ENCODE measurements at regions not wholly inside any gene's neighbourhood (a gene's known extent, or its start where the extent isn't known, plus 50 kb on each side); places are given as distances from the start of the nearest gene placed in this dataset.

DNA sequence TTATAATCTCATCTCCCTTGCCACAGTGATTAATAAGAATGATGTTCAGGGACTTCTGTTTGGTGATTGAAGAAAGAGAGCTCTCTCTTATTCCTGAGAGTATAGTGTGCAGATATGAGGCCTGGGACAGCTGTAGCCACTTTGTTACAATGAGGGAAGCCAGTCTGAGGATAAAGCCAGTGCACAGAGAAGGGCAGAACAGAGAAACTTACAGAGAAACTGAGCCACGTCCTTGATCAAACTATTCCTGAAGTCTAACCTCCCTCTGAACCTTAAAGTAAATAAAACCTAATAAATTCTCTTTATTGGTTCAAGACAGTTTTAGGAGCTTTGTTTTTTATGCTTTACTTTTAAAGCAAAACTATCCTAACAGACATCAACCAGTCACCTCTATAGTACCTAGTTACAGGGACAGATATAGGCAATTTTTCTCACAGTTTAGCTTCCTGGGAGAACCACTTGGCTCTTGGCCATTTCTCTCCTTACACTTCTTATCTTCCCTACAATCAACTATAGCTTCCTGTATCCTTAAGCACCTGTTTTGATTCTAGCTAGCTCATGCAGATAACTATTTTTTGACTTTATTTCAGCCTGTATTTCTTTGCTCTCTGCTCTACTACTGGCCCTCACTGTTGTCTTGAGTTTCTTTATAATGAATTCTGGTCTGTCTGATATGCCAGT is 284.4 kb downstream of the SHQ1 start:
- Histone ChIP-seq H2AK9ac (replicated peaks; ENCODE audit: low read depth, low read length, poor library complexity) (no peak overlapping the region), H2BK5ac (ENCODE audit: low read depth, low read length, poor library complexity, severe bottlenecking) (no peak overlapping the region), H3K36me3 (ENCODE audit: control insufficient read depth, insufficient read depth, low read length) (no peaks in the 10 kb centered on the region), H3K56ac (ENCODE audit: extremely low read depth, insufficient read depth, low read length) (no peak overlapping the region), H3K4me2 (ENCODE audit: low read depth, low read length) (no peak overlapping the region), H3K4me1 (ENCODE audit: control insufficient read depth, insufficient read depth, low read length) (no peaks in the 10 kb centered on the region), H3K27ac (ENCODE audit: insufficient read depth, low read length) (no peak overlapping the region), H2BK120ac (ENCODE audit: low read depth, low read length) (no peak overlapping the region), H2BK20ac (ENCODE audit: low read depth, low read length) (no peak overlapping the region), H4K8ac (ENCODE audit: low read depth in 2 of 2, low read length in 2 of 2) (no peak overlapping the region), H3K27me3 (ENCODE audit: control insufficient read depth, insufficient read depth, low read length) (no peaks in the 10 kb centered on the region; the same call in none of the 2 replicates), H2AK5ac (ENCODE audit: low read depth, low read length) (no peak overlapping the region), H3K9me3 (ENCODE audit: control insufficient read depth, insufficient read depth, low read length) (peaks cover 3% of the 10 kb centered on the region), H3K9ac (ENCODE audit: low read depth, low read length) (no peak overlapping the region), H4K20me1 (ENCODE audit: insufficient read depth, low read length) (no peaks in the 10 kb centered on the region), H4K91ac (ENCODE audit: insufficient read depth, low read depth, low read length) (no peak overlapping the region), H2BK15ac (ENCODE audit: low read depth, low read length) (no peak overlapping the region), H3K79me1 (ENCODE audit: low read depth in 1 of 2, low read length in 2 of 2) (no peaks in the 10 kb centered on the region), H3K9me1 (ENCODE audit: insufficient read depth, low read length) (no peaks in the 10 kb centered on the region), H3K4ac (ENCODE audit: low read depth, low read length) (no peak overlapping the region), H3K4me3 (ENCODE audit: insufficient read depth, low read depth, low read length) (no peak overlapping the region), H4K5ac (ENCODE audit: low read depth, low read length) (no peak overlapping the region), H3K18ac (ENCODE audit: low read depth, low read length) (no peak overlapping the region), H3K23ac (ENCODE audit: low read depth, low read length) (no peak overlapping the region), H2AFZ (replicated peaks; ENCODE audit: low read length, poor library complexity) (no peak overlapping the region), H3K14ac (replicated peaks; ENCODE audit: low read depth, low read length) (no peak overlapping the region)
- dilution Hi-C loops (cut with HindIII; ENCODE audit: low sequenced_read_pairs, unreplicated experiment) (no loop called here), intact Hi-C loops (cut with micrococcal nuclease) (no loop called here), in situ Hi-C loops (cut with MboI; ENCODE audit: low sequenced_read_pairs) (no loop called here)
- no peak for DNase-seq
- TF ChIP-seq MAZ (IDR thresholded peaks at IDR 0.05; ENCODE audit: borderline replicate concordance, low read depth, low read length) (no peak), BHLHE40 (IDR thresholded peaks at IDR 0.05; ENCODE audit: low read depth, low read length) (no peak), RCOR1 (IDR thresholded peaks at IDR 0.05; ENCODE audit: insufficient replicate concordance, low read length) (no peak), RFX5 (IDR thresholded peaks at IDR 0.05; ENCODE audit: low read depth, low read length) (no peak), CEBPB (IDR thresholded peaks at IDR 0.05; ENCODE audit: low read depth, low read length) (no peak)
- no CpG with 5 or more reads among the region's 1 CpG for WGBS, 2 experiments (ENCODE audit: extremely low coverage in 2 of 2, insufficient read length in 1 of 2)
- no TSS peak for BruUV-seq (replicated peaks)
- ChIA-PET POLR2A (ENCODE audit: unreplicated experiment) (no interaction called here), CTCF (no interaction called here)
- no peak for ATAC-seq (ENCODE audit: low read depth)

All from IMR-90 (cell line).